Neural progenitor cell (in vitro differentiated cells): ENCODE measurements at regions not wholly inside any gene's neighbourhood (a gene's known extent, or its start where the extent isn't known, plus 50 kb on each side); places are given as distances from the start of the nearest gene placed in this dataset.

Experiments used
- DNase-seq: peaks from one replicate; pipeline ENCODE4 v3.0.0-alpha.2; 2016; ENCODE audit warnings: low spot score
- H2AFZ ChIP-seq: fragments of 200-600 bp; sonication (generic); replicated peaks from 2 replicates; pipeline ENCODE4 v1.6.1; 2016; ENCODE audit warnings: antibody characterized with exemption
- H3F3A ChIP-seq: fragments of 200-600 bp; sonication (generic); 2 replicates; pipeline ENCODE4 v1.6.1; 2016; ENCODE audit warnings: antibody characterized with exemption, low read depth
- H3K27ac ChIP-seq: fragments of 200-600 bp; sonication (generic); 2 replicates; pipeline ENCODE4 v1.5.1; 2016; ENCODE audit warnings: mild to moderate bottlenecking
- H3K27me3 ChIP-seq: fragments of 200-600 bp; sonication (generic); 2 replicates; pipeline ENCODE4 v1.6.1; 2016; ENCODE audit warnings: mild to moderate bottlenecking, moderate library complexity
- H3K36me3 ChIP-seq: fragments of 200-600 bp; sonication (generic); 2 replicates; pipeline ENCODE4 v1.5.1; 2016
- H3K4me1 ChIP-seq: fragments of 200-600 bp; sonication (generic); 2 replicates; pipeline ENCODE4 v1.6.1; 2016; ENCODE audit warnings: mixed run types
- H3K4me2 ChIP-seq: fragments of 200-600 bp; sonication (generic); 2 replicates; pipeline ENCODE4 v1.6.1; 2016
- H3K4me3 ChIP-seq: fragments of 200-600 bp; sonication (generic); 2 replicates; pipeline ENCODE4 v1.5.1; 2016
- H3K79me2 ChIP-seq: fragments of 200-600 bp; sonication (generic); 2 replicates; pipeline ENCODE4 v1.6.1; 2016; ENCODE audit warnings: low read depth
- H3K9ac ChIP-seq: fragments of 200-600 bp; sonication (generic); 2 replicates; pipeline ENCODE4 v1.6.1; 2016
- H3K9me3 ChIP-seq: fragments of 200-600 bp; sonication (generic); 2 replicates; pipeline ENCODE4 v1.5.1; 2016; ENCODE audit warnings: low read depth
- H4K20me1 ChIP-seq: fragments of 200-600 bp; sonication (generic); 2 replicates; pipeline ENCODE4 v1.6.1; 2016; ENCODE audit warnings: low read depth
- H3K27ac Mint-ChIP-seq: 3 replicates; pipeline ENCODE4 v1.8.0; 2021; ENCODE audit warnings: mixed read lengths
- H3K27me3 Mint-ChIP-seq: 2 replicates; pipeline ENCODE4 v1.8.0; 2022; ENCODE audit warnings: low read depth, mild to moderate bottlenecking, inconsistent platforms, moderate library complexity, mixed read lengths; ENCODE audit not compliant: insufficient read depth
- H3K36me3 Mint-ChIP-seq: 3 replicates; pipeline ENCODE4 v1.8.0; 2021; ENCODE audit warnings: mixed read lengths
- H3K4me1 Mint-ChIP-seq: 3 replicates; pipeline ENCODE4 v1.8.0; 2021; ENCODE audit warnings: mixed read lengths
- H3K4me3 Mint-ChIP-seq: 3 replicates; pipeline ENCODE4 v1.8.0; 2021; ENCODE audit warnings: mild to moderate bottlenecking, moderate library complexity, mixed read lengths
- H3K9me3 Mint-ChIP-seq: 3 replicates; pipeline ENCODE4 v1.8.0; 2020; ENCODE audit warnings: mixed read lengths
- EZH2 ChIP-seq: fragments of 200-600 bp; sonication (generic); IDR thresholded peaks from 2 replicates; pipeline ENCODE4 v1.6.1; 2017; ENCODE audit warnings: antibody characterized with exemption, mild to moderate bottlenecking, moderate library complexity
- EZH2phosphoT487 ChIP-seq: fragments of 200-600 bp; sonication (generic); IDR thresholded peaks from 2 replicates; pipeline ENCODE4 v1.6.1; 2017; ENCODE audit warnings: antibody characterized with exemption
- TF ChIP-seq, protein P1 (sequence below): fragments of 200-600 bp; sonication (generic); IDR thresholded peaks from 2 replicates; pipeline ENCODE4 v1.5.1; 2017; ENCODE audit warnings: antibody characterized with exemption, mild to moderate bottlenecking

DNA sequence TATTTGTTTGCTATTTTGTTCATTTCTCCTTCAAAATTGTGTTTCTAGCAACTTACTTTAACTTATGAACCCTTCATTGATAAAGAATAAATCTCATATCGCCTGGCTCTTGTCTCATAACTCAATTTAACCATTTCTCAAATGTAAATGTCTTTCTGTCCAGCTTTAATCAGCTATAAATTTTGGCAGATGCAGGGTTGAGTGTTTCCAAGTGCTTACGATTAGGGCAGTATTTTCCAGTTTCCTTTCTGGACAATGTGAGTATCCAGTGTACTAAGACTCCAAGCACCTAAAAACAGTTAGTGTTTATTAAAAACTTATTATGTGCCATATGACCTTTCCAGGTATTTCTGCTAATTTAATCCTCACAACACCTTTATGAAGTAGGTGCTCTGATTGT lies 218.6 kb upstream of the GK2 start:
- Histone ChIP-seq H3K9me3 (no peaks in the 10 kb centered on the region), H3K36me3 (no peaks in the 10 kb centered on the region), H2AFZ (peak overlapping the region; percentile 8), H3F3A (no peaks in the 10 kb centered on the region), H3K27ac (no peak overlapping the region), H3K9ac (no peak overlapping the region), H3K4me2 (no peak overlapping the region), H3K27me3 (no peaks in the 10 kb centered on the region), H3K4me1 (no peaks in the 10 kb centered on the region), H3K4me3 (no peak overlapping the region), H4K20me1 (no peaks in the 10 kb centered on the region), H3K79me2 (no peaks in the 10 kb centered on the region)
- Mint-ChIP-seq H3K27me3 (no peaks in the 10 kb centered on the region), H3K4me1 (no peaks in the 10 kb centered on the region), H3K9me3 (no peaks in the 10 kb centered on the region), H3K36me3 (no peaks in the 10 kb centered on the region), H3K4me3 (no peak overlapping the region), H3K27ac (no peak overlapping the region)
- TF ChIP-seq EZH2 (no peak), EZH2phosphoT487 (no peak)
- TF ChIP-seq, protein P1, sequence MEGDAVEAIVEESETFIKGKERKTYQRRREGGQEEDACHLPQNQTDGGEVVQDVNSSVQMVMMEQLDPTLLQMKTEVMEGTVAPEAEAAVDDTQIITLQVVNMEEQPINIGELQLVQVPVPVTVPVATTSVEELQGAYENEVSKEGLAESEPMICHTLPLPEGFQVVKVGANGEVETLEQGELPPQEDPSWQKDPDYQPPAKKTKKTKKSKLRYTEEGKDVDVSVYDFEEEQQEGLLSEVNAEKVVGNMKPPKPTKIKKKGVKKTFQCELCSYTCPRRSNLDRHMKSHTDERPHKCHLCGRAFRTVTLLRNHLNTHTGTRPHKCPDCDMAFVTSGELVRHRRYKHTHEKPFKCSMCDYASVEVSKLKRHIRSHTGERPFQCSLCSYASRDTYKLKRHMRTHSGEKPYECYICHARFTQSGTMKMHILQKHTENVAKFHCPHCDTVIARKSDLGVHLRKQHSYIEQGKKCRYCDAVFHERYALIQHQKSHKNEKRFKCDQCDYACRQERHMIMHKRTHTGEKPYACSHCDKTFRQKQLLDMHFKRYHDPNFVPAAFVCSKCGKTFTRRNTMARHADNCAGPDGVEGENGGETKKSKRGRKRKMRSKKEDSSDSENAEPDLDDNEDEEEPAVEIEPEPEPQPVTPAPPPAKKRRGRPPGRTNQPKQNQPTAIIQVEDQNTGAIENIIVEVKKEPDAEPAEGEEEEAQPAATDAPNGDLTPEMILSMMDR: no peak
- no peak for DNase-seq

DNA sequence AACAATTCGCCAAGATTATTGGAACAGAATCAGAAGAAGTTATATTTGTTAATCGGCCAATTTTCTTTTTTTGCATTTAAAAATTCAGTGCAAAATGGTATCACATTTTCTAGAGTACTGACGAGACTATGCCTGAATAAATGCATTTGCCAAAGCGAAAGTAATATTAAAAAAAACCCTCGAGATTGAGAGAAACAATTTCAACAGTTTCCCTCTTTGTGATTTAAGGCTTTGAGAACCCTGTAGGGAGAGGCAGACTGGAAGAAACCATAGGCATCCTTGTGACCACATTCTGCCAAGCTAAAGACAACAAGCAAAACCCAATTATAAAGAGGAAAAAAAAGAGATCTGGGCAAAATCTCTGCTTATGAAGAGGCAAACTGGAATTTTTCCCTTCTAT lies 218.1 kb upstream of the GK2 start:
- no peaks in the 10 kb centered on the region for H3K27me3 ChIP-seq
- no peaks in the 10 kb centered on the region for H3F3A ChIP-seq
- Mint-ChIP-seq H3K36me3 (no peaks in the 10 kb centered on the region), H3K27me3 (no peaks in the 10 kb centered on the region), H3K27ac (no peak overlapping the region), H3K4me3 (no peak overlapping the region), H3K9me3 (no peaks in the 10 kb centered on the region), H3K4me1 (no peaks in the 10 kb centered on the region)
- H3K9me3 ChIP-seq: no peaks in the 10 kb centered on the region
- H3K36me3 ChIP-seq: no peaks in the 10 kb centered on the region
- no peak for TF ChIP-seq EZH2phosphoT487
- TF ChIP-seq EZH2: no peak
- TF ChIP-seq, protein P1: no peak
- H3K4me1 ChIP-seq: no peaks in the 10 kb centered on the region
- no peaks in the 10 kb centered on the region for H4K20me1 ChIP-seq
- peak overlapping the region; percentile 8 for H2AFZ ChIP-seq
- H3K4me3 ChIP-seq: no peak overlapping the region
- no peak overlapping the region for H3K4me2 ChIP-seq
- no peak overlapping the region for H3K9ac ChIP-seq
- H3K27ac ChIP-seq: no peak overlapping the region
- no peaks in the 10 kb centered on the region for H3K79me2 ChIP-seq
- no peak for DNase-seq

DNA sequence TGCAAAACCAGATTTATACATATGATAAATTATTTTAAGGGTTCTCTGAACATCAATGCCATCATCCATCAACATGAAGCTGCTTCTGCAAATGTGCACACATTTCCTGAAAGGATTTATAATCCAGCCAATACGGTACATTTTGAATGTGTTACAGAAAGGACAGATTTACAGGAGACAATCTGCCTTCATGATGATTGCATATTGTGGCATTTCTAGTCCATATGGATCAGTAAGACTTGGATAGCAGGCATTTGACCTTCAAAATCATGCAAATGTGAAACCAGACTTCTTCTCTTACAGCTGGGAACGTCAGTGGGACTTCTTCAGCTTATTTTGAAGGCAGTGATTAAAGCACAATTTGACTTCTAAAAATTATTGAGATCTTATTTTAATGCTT lies 217.3 kb upstream of the GK2 start:
- Mint-ChIP-seq H3K4me1 (no peaks in the 10 kb centered on the region), H3K9me3 (no peaks in the 10 kb centered on the region), H3K27me3 (no peaks in the 10 kb centered on the region), H3K36me3 (no peaks in the 10 kb centered on the region), H3K27ac (no peak overlapping the region), H3K4me3 (no peak overlapping the region)
- Histone ChIP-seq H2AFZ (no peak overlapping the region), H4K20me1 (no peaks in the 10 kb centered on the region), H3F3A (no peaks in the 10 kb centered on the region), H3K27me3 (no peaks in the 10 kb centered on the region), H3K79me2 (no peaks in the 10 kb centered on the region), H3K4me2 (no peak overlapping the region), H3K4me3 (no peak overlapping the region), H3K9ac (no peak overlapping the region), H3K4me1 (no peaks in the 10 kb centered on the region), H3K9me3 (no peaks in the 10 kb centered on the region), H3K27ac (no peak overlapping the region), H3K36me3 (no peaks in the 10 kb centered on the region)
- DNase-seq: no peak
- TF ChIP-seq, protein P1: no peak
- TF ChIP-seq EZH2 (no peak), EZH2phosphoT487 (no peak)
